Chondrocyte (in vitro differentiated cells): ENCODE measurements at regions not wholly inside any gene's neighbourhood (a gene's known extent, or its start where the extent isn't known, plus 50 kb on each side); places are given as distances from the start of the nearest gene placed in this dataset.

Experiments used
- DNase-seq: peaks from one replicate; pipeline ENCODE4 v3.0.0; 2021; ENCODE audit warnings: mixed read lengths, low spot score
- H3K27ac Mint-ChIP-seq: one replicate; pipeline ENCODE4 v1.8.0; 2021; ENCODE audit warnings: mild to moderate bottlenecking, moderate library complexity, mixed read lengths; ENCODE audit not compliant: unreplicated experiment
- H3K27me3 Mint-ChIP-seq: 2 replicates; pipeline ENCODE4 v1.8.0; 2021; ENCODE audit warnings: low read depth, mixed read lengths
- H3K36me3 Mint-ChIP-seq: 2 replicates; pipeline ENCODE4 v1.8.0; 2021; ENCODE audit warnings: low read depth, mixed read lengths
- H3K4me1 Mint-ChIP-seq: 2 replicates; pipeline ENCODE4 v1.8.0; 2021; ENCODE audit warnings: low read depth, mild to moderate bottlenecking, mixed read lengths
- H3K4me3 Mint-ChIP-seq: one replicate; pipeline ENCODE4 v1.8.0; 2021; ENCODE audit warnings: mild to moderate bottlenecking, moderate library complexity, mixed read lengths; ENCODE audit not compliant: unreplicated experiment
- H3K9me3 Mint-ChIP-seq: 2 replicates; pipeline ENCODE4 v1.8.0; 2021; ENCODE audit warnings: low read depth, mixed read lengths
- CTCF ChIP-seq: fragments of 200-600 bp; sonication (generic); IDR thresholded peaks from 2 replicates; pipeline ENCODE4 v1.5.0; 2021; ENCODE audit warnings: antibody characterized with exemption, mild to moderate bottlenecking, moderate library complexity

GRCh38 chr5:125967576-125967975 lies 455.6 kb upstream of the GRAMD2B start:
- peaks cover 3% of the 10 kb centered on the region for H3K9me3 Mint-ChIP-seq
- H3K4me3 Mint-ChIP-seq = no peak overlapping the region
- TF ChIP-seq CTCF = no peak
- DNase-seq = no peak
- H3K27me3 Mint-ChIP-seq = no peaks in the 10 kb centered on the region
- peaks cover 1% of the 10 kb centered on the region for H3K4me1 Mint-ChIP-seq
- H3K27ac Mint-ChIP-seq = no peak overlapping the region
- peaks cover 1% of the 10 kb centered on the region for H3K36me3 Mint-ChIP-seq

- no peak for DNase-seq
- Mint-ChIP-seq H3K36me3 (peaks cover 1% of the 10 kb centered on the region), H3K4me3 (no peak overlapping the region), H3K27me3 (peaks cover 2% of the 10 kb centered on the region), H3K27ac (no peak overlapping the region), H3K4me1 (peaks cover 7% of the 10 kb centered on the region), H3K9me3 (peaks cover 3% of the 10 kb centered on the region)
- no peak for TF ChIP-seq CTCF
Observed at GRCh38 chr5:125969011-125969813, 454.0 kb upstream of the GRAMD2B start.

- no peak overlapping the region for H3K27ac Mint-ChIP-seq
- no peak overlapping the region for H3K4me3 Mint-ChIP-seq
- H3K9me3 Mint-ChIP-seq = peaks cover 3% of the 10 kb centered on the region
- peaks cover 7% of the 10 kb centered on the region for H3K4me1 Mint-ChIP-seq
- H3K27me3 Mint-ChIP-seq = peaks cover 4% of the 10 kb centered on the region
- H3K36me3 Mint-ChIP-seq = peaks cover under 1% of the 10 kb centered on the region
- no peak for DNase-seq
- no peak for TF ChIP-seq CTCF
Observed at GRCh38 chr5:125969814-125970171, 453.4 kb upstream of the GRAMD2B start.

GRCh38 chr5:125970631-125971307 lies 452.4 kb upstream of the GRAMD2B start:
- DNase-seq = no peak
- Mint-ChIP-seq H3K4me1 (peaks cover 7% of the 10 kb centered on the region), H3K36me3 (no peaks in the 10 kb centered on the region), H3K4me3 (no peak overlapping the region), H3K9me3 (peaks cover 3% of the 10 kb centered on the region), H3K27ac (no peak overlapping the region), H3K27me3 (peaks cover 4% of the 10 kb centered on the region)
- no peak for TF ChIP-seq CTCF

GRCh38 chr5:125972706-125973105 lies 450.5 kb upstream of the GRAMD2B start:
- DNase-seq = no peak
- peaks cover 7% of the 10 kb centered on the region for H3K4me1 Mint-ChIP-seq
- H3K27ac Mint-ChIP-seq = no peak overlapping the region
- H3K9me3 Mint-ChIP-seq = no peaks in the 10 kb centered on the region
- H3K36me3 Mint-ChIP-seq = no peaks in the 10 kb centered on the region
- TF ChIP-seq CTCF = no peak
- peaks cover 4% of the 10 kb centered on the region for H3K27me3 Mint-ChIP-seq
- no peak overlapping the region for H3K4me3 Mint-ChIP-seq
